GM21529 (cell line): ENCODE measurements at regions not wholly inside any gene's neighbourhood (a gene's known extent, or its start where the extent isn't known, plus 50 kb on each side); places are given as distances from the start of the nearest gene placed in this dataset.

ENCODE experiments used
- ATAC-seq: cut with Tn5 transposase; IDR thresholded peaks from one replicate; pipeline ENCODE4 v1.9.1; 2021; ENCODE audit not compliant: unreplicated experiment

DNA sequence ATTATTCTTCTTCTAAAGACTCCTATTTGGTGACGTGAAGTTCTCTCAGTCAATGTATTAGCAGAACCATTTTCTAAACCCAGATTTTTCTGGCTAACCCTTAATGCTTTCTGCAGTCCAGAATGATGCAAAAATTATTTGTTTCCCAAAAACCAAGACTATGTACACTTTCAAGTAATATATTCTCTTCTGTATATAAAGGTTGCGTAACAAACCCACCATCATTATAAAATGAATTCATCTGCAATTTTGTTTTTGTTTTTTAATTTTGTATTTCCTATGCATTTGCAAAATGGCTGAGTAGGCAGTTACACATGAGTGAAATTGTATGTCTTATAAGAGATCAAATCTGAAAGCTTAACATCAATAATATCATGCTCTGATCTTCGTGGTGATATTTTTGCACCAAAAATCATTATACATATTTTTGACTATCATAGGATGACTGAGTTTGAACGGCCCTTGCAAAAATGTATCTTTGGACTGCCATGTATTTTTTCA lies 593.6 kb downstream of the ZIC1 start:
- ATAC-seq, result no peak

DNA sequence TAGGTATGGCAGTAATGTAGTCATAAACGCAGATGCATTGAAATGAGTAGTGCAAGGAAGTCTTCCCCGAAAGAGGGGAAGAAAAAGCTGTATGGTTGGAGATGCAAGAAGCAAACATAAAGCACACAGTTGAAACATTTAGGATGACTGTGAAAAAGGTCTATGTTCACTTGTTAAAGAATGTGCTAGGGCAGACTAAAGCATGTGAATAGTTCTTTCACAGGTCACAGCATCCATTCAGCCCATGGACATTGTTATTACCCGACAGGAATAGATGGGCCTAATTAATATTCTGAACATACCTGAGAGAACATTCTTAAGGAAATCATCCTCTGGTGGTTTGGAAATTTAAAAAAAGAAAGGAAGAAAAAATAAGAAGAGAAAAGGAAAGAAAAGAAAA lies 595.2 kb downstream of the ZIC1 start:
- ATAC-seq, result no peak

DNA sequence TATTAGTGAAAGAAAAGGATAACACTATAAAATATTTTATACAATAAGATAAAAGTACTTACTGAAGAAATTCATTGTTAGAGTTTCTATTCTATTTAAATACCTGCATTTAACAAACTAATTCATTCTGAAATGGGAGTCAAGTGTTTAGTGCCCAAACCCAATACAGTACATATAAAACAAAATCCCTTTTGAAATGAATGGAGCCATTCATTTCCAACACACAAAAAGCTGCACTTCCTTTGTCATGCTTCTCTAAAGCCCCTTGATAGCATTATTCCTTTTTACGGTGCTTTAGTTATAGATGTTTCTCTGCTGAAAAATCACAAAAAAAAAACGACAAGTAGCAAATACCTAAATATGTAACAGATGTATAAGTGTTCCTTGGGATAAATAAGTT lies 596.3 kb downstream of the ZIC1 start:
- ATAC-seq, result no peak

DNA sequence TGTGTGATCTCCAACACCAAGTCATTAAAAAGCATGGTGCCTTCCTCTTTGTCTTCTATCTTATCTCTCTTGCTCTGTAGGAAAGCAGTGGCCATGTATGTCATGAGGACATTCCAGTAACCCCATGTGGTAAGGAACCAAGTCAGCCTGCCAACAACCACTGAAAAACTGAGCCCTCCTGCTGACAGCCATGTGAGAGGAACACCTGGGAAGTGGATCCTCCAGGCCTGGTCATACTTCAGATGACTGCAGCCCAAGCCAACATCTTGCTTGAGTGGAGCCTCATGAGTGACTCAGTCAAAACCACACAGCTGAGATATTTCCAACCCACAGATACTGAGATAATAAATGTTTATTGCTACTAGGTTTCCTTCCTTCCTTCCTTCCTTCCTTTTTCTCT lies 597.3 kb downstream of the ZIC1 start:
- no peak for ATAC-seq

DNA sequence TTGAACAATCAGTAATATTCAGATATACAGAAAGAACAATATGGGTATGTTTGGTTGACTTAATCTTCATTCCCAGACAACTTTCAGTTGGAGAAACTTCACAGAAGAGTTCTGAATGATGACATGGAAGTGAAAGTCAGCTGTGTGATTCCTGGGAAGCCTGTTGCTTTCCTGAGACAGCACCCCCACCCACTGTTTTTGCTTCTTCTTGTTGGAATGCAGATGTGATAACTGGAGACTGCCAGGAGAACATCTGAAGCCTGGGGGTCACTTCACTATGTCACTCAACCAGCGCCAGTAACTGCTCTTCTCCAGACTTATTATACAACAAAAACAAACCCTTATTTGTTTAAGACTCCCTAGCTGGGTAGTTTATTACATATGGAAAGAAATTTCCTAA lies 599.4 kb downstream of the ZIC1 start:
- ATAC-seq, result no peak

DNA sequence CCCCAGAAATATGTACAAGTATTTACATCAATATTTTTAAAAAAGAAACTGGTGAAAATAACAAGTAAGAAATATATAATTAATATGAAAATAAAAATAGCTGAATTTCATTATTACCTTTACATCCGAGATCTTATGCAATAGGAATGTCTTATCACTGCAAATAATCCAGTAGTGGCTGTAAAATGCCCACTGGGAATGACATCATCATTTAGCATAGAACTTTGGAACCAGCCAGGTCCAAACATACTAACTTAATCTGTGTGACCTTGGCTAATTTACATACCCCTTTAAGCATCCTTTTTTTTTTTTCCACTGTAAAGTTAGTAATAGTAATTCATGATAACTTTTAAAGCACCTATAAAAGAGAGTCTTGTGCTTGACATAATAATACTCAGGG lies 611.7 kb downstream of the ZIC1 start:
- no peak for ATAC-seq

DNA sequence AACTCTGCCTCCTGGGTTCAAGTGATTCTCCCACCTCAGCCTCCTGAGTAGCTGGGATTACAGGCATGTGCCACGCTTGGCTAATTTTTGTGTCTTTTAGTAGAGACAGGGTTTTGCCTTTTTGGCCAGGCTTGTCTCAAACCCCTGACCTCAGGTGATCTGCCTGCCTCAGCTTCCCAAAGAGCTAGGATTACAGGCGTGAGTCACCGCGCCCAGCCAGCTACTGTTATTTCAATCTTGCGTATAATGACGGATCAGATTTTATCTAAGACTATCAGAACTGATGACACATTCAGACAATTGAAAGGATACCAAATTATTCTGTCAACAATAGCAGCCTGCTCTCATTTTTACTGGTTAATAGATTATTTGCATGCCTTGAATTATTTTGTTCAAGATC lies 612.2 kb downstream of the ZIC1 start:
- no peak for ATAC-seq

DNA sequence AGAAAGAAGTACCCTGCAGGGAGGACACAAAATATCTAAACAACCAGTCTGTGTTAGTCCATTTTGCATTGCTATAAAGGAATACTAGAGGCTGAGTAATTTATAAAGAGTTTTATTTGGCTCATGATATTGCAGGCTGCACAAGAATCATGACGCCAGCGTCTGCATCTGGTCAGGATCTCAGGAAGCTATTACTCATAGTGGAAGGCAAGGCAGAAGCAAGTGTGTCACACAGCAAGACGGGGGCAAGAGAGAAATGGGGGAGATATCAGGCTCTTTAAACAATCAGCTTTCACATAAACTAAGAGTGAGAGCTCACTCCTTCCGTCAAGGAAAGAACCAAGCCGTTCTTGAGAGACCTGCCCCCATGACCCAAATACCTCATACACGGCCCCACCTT lies 614.8 kb downstream of the ZIC1 start:
- no peak for ATAC-seq

DNA sequence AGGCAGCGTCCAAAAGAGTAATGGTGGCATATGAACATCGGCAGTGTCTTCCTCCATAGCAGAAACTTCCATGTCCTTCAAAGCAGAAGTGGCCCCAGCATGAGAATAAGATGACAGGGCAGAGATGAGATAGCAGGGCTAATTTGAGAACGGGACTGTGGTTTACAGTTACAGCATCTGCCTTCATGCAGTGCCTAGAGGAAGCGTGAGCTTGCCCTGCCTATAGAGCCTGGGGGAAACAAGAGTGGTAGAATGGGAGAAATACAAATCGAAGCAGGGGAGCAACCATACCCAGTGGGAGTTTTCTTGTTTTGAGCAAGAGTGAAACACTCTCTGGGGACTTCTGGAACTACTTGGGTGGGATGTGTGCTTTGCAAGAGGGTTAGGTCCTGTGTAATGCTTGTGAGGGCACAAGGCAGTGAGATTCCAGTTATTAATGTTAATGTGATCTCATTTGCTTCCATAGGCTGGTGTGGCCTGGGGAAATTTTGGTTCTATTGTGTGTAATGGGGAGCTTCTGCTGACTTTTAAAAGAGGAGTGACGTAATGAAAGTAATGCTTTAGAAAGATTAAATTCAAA lies 616.9 kb downstream of the ZIC1 start:
- ATAC-seq, result no peak

DNA sequence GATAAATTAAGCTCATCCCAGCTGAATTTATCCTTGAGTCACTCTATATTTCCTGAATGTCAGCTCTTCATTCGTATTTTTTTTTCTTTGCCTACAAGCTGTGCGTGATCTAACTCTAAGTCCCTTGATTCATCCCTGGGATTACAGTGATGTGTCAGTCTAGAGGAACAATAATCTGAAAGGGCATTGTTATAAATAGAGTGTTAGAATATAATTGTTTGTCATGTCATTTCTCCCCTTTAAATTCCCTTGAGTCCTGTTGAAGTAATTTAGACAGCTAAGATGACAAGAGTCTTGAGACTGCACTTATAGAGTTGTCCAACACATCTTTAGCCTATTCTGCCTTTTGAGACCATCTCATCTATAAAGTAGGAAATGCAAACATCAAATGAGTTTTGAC lies 621.8 kb downstream of the ZIC1 start:
- no peak for ATAC-seq

DNA sequence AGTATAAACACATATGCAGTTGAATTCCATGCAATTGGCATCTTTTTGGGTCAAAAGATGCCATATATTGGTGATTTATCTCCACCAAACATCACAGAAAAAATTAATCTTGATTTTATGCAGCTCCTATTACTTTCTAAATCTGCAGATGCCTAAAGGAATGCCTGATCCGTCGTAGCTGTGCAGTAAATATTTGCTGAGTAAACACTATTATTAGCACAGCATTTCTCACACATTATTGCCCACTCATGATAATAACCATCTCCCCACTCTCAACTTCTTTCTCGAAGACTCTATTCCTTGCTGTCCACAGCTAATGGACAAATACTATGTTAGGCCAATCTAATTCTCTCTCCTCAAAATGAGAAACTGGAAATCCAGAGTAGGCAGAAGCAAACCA lies 625.2 kb downstream of the ZIC1 start:
- no peak for ATAC-seq

DNA sequence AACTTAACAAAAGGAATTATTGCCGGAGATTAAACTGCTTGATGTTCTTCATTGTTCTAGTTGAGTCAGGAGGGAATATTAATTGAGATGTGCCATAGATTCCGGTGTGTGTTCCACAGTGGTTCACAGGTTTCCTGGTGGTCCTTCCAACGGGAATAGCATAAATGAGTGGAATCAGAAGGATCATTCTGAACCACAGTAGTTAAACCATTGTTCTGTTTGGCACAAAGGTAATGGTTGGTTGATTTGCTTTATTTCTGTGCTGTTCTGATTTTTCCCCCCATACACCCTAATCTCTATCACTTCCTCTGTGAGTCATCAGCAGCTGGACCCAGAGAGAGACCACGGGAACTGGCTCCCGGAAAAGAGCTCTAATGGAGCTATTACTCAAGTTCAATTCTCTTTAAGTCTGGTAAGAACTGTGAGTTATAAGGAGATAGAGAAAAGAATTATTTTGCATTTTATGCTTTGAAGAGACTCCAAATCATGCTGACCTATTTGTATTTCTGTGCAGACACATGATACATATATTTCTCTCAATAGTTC lies 627.2 kb downstream of the ZIC1 start:
- no peak for ATAC-seq

DNA sequence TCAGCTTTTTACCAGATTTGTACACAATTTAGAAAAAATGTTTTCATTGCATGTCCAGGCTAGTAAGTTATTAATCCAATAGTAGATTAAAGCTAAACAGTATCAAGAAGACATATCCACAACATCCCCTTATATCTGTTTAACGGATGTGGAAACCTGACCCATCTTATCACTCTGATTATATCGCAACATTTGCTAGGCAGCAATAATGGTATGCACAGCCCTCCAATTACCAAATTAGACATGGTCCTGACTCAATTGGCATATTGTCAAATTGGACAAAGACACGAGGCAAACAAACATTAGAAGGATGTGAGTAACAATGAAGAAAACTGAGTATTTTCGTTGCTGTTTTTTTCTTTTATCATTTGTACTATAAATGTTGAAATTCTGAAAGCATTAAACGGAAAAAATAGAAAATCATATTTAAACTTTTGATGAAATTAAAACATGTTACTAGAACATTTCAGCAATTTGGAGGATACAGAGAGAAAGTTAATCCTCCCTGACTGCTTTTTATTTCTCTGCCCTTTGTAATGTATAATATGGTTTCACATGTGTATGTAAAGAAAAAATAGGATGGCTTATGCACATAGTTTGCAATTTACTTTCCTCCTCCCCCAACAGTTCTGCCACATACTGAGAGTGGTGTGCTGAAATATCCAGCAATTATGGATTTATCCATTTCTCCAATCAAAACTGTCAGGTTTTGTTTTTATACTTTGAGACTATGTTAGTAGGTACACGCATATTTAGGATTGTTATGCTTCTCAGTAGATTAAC lies 633.7 kb downstream of the ZIC1 start:
- no peak for ATAC-seq

DNA sequence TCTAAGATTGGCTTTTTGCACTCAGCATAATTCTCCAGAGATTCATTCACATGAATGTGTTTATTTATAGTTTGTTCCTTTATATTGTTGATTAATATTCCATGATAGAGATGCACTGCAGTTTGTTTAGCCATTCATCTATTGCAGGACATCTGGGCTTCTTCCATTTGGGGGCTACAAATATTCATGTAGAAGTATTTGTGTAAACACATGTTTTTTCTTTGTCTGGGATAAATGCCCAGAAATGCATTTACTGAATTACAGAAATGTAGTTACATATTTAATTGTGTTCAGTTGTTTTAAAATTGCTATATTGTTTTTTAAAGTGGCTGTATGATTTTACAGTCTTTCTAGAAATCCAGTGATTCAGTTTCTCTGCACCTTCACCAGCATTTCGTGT lies 635.0 kb downstream of the ZIC1 start:
- no peak for ATAC-seq

DNA sequence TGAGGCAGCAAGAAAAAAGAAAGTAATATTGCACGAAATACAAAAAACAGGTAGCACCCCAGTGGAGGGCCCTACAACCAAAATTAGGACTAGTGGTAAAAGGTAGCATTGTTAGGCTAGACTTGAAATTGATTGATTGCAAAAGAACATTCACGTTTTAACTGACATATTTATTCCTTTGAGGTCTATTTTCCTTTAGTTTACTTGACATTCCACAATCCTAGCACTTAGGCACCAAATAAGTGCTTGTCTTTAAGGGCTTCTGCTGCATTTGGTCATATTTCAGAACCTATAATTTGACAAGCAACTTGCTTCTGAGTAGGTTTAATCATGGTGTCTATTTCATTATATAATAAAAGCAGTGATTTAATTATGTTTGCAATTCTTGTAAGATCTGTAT lies 642.7 kb upstream of the AGTR1 start:
- ATAC-seq, result no peak

DNA sequence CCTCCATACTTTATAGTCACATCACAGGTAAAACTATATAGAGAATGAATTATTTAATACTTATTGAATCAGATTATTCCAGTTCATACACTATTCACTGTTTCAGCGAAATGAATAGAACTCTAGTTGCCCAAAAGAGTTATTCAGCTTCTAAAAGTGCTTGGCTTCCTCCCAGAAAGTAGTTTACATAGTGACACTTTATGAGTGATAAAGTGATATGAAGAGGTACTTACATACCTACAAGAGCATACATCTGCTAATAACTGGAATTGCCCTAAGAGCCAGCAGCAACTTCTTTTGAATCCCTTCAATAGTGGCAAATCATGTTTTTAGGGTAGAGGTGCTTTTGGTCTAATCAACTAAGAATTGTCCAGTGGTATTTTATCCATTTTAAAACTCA lies 635.1 kb upstream of the AGTR1 start:
- ATAC-seq, result no peak

DNA sequence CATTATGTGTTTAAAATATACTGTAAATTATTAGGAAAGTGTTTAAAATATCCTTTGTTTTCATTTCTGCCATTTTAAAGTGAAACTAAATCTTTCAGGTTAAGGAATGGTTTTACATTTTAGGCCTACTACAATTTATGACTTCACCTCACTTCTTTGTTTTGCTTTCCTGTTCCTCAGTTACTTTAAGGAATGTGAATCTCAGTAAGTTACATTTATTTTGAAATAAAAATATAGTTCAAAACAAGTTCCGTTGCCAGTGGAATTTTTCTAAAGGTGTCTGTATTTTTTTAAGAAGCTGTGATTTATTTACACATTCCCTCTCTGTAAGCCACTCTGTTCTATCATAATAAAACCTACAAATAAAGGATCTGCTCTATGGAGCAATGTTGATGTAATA lies 630.9 kb upstream of the AGTR1 start:
- ATAC-seq, result no peak

DNA sequence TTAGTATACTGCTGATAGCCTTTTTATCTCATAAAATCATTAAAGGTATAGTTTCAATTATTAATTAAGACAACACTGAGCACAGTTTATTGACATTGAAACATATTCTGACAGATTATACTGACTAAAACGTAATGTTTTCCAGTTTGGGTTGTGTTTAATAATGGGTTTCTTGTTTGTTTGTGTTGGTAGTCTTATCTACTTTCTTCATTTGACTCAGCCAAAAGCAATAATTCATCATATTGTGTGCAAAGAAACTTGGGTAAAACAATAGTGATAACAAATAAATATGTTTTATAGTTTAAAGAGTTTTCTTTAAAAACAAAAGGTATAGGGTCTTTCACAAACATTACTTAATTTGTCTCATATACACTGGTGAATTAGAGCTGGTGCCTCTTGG lies 629.2 kb upstream of the AGTR1 start:
- no peak for ATAC-seq

DNA sequence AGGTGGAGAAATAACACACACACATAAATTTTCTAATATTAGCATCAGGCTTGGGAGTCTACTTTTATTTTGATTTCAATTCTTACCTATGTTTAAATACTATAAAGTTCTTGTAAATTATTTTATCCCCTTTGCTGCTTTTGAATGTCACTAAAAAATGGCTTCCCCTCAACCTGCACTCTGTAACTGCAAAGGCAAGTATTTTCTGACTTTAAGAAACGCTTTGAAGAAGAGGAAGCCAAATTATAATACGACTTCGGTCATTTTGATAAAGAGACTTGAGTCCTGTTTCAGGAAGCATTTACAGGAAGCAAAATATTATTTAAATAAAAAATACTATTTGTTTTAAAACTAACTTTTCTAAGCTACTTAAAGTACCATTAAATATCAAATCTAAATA lies 627.7 kb upstream of the AGTR1 start:
- ATAC-seq, result no peak

DNA sequence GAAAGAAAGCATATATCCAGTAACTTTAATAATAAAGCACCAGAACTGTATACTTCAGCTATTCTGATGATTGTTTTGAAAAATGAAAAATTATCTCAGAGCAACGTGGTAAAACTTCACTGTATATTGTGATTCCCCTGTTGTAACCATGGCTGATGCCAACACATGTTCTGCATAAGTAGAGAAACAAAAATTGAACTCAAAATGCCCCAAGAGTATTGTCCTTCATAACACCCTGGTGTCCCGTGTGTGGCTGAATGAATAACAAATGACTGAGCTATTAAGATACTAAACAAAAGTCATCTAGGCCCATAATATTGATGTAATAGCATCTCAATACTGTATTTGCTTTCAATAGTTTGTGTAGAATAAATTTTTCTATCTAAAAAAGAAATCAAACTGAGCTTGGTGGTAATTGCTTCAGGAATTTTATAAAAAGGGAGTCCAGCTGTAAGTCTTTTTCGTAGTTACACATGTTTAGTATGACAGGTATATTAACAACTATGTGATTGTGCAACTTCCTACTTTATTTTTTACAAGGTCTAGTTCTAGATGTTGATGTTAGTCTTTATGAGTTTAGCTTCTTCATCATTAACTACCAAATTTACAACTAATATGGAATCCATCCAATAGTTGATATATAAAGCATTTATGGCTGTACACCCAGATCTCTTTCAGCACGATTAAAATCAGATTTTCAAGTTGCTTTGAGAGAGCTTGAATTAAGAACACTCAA lies 623.8 kb upstream of the AGTR1 start:
- no peak for ATAC-seq

DNA sequence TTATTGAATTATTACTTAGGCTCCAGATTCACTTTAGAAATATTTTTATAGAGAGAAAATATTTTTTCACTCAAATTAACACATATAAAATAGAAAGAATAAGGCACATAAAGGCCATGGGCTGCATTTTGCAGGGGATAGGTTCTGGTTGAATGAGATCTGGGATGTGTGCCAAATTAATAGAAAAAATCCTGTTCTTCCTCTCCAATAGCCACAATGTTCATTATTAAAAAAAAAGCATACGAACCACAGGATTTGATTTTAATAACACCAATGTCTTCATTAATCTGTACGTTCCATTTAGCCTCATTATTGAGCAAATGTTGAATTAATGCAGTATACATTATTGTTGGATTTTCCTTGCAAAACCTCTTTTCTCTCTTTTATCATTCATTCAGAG lies 622.8 kb upstream of the AGTR1 start:
- ATAC-seq, result no peak
